Adrenal gland (tissue), 5 donors: ENCODE measurements at regions not wholly inside any gene's neighbourhood (a gene's known extent, or its start where the extent isn't known, plus 50 kb on each side); places are given as distances from the start of the nearest gene placed in this dataset.

Source experiments
- CTCF ChIP-seq, 6 experiments: fragments of 450-650 bp in 4 of 6; fragments of 200-600 bp in 2 of 6; sonication (generic) in 1 of 6; IDR thresholded peaks; 1 replicate in 5 of 6; 2 replicates in 1 of 6; pipeline versions ENCODE4 v1.5.1 to v1.8.0; 2016 to 2021; ENCODE audit warnings: antibody characterized with exemption in 6 of 6, mild to moderate bottlenecking in 2 of 6, moderate library complexity in 1 of 6
- POLR2A ChIP-seq, 2 donors: fragments of 450-650 bp; IDR thresholded peaks; one replicate each; pipeline ENCODE4 v1.6.1; 2017; ENCODE audit warnings: antibody characterized with exemption in 2 of 2, mild to moderate bottlenecking in 2 of 2, moderate library complexity in 1 of 2
- donor health status: DM: no; HTN: no; CAD: no.

- no peak for TF ChIP-seq CTCF (IDR thresholded peaks at IDR 0.05)
- TF ChIP-seq POLR2A (IDR thresholded peaks at IDR 0.05): no peak
Observed at GRCh38 chr3:72572489-72573007, 275.7 kb downstream of the SHQ1 start.
